ENCODE measurements at regions not wholly inside any gene's neighbourhood (a gene's known extent, or its start where the extent isn't known, plus 50 kb on each side); places are given as distances from the start of the nearest gene placed in this dataset.

GRCh38 chr4:175451238-175451965 is 360.7 kb downstream of the GPM6A start:
- TF ChIP-seq, protein P1, sequence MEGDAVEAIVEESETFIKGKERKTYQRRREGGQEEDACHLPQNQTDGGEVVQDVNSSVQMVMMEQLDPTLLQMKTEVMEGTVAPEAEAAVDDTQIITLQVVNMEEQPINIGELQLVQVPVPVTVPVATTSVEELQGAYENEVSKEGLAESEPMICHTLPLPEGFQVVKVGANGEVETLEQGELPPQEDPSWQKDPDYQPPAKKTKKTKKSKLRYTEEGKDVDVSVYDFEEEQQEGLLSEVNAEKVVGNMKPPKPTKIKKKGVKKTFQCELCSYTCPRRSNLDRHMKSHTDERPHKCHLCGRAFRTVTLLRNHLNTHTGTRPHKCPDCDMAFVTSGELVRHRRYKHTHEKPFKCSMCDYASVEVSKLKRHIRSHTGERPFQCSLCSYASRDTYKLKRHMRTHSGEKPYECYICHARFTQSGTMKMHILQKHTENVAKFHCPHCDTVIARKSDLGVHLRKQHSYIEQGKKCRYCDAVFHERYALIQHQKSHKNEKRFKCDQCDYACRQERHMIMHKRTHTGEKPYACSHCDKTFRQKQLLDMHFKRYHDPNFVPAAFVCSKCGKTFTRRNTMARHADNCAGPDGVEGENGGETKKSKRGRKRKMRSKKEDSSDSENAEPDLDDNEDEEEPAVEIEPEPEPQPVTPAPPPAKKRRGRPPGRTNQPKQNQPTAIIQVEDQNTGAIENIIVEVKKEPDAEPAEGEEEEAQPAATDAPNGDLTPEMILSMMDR (optimal IDR thresholded peaks at IDR 0.05 in 1 of 3, IDR thresholded peaks at IDR 0.05 in 1 of 3, conservative IDR thresholded peaks at IDR 0.05 in 1 of 3; ENCODE audit: extremely low read depth in 1 of 3, insufficient read depth in 2 of 3, low read length in 3 of 3): no peak
- no peak for TF ChIP-seq EZH2 (IDR thresholded peaks at IDR 0.05; ENCODE audit: low read length)

All from keratinocyte (primary cell).